HG02588 (cell line): ENCODE measurements at regions not wholly inside any gene's neighbourhood (a gene's known extent, or its start where the extent isn't known, plus 50 kb on each side); places are given as distances from the start of the nearest gene placed in this dataset.

Source experiments
- ATAC-seq: cut with Tn5 transposase; IDR thresholded peaks from one replicate; pipeline ENCODE4 v1.9.1; 2021; ENCODE audit warnings: mild to moderate bottlenecking, moderate library complexity; ENCODE audit not compliant: unreplicated experiment

DNA sequence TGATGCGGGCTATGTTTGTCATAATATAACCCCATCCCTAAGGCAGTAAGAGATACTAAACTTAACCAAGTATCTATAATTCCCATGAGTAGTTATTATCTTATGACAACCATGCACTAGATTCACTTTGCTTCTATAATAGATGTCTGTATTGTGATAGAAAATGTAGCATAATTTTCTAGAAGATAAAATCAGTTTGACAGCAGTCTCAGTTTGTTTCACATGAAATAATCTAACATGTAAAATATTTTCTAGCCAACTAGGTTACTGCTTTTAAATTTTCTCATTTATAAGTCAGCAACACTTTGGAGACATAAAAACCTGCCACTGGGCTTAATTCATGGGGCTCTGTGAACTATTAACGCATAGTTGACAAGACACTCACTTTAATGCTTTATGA is 1410.7 kb upstream of the ATXN8OS start:
- no peak for ATAC-seq

DNA sequence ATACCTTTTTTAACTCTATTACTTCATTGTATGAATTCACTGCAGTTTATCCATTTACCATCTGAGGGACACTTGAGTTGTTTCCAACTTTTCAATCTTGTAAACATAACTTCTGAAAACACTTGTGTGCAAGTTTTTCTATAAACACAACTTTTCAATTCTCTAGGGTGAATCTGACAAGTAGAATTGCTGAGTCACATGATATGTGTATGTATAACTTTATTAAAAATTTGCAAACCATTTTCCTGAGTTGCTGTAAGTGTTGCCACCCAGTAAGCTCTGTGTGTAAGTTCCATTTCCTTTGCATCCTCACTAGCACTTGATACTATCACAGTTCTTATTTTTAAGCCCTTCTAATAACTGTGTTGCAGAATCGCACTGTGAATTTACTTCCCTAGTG is 1415.6 kb upstream of the ATXN8OS start:
- no peak for ATAC-seq

GRCh38 chr13:68690567-68690966 is 1417.1 kb upstream of the ATXN8OS start:
- no peak for ATAC-seq

DNA sequence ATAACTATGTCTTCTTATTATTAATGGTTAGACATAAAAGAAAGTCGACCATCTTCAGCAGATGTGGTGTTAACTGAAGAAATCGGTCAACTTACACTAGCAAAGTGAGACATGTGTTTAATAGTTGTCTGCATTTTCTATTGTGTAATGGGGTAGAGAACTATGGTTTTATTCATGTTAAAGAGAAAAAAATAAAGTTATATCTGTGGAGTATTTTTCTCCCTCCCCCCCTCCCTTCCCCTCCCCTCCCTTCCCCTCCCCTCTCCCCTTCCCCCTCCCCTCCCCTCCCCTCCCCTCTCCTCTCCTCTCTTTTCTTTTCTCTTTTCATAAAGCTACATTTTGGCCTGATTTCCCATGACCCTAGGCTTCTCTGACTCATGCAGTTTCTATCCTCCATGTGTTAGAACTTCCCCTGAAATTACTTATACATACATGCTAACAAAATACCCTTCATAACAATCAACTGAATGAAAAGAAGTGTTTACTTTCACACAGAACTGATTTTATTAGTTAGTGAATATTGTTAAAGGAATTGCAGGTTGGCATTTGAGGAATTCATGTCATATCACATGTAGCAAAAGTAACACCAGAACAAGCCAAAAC is 1431.0 kb upstream of the ATXN8OS start:
- ATAC-seq: no peak

GRCh38 chr13:68675209-68675608 is 1432.4 kb upstream of the ATXN8OS start:
- ATAC-seq: no peak

- no peak for ATAC-seq
Measured at GRCh38 chr13:68667863-68668262, 1437.7 kb upstream of the PCDH9 start.

- no peak for ATAC-seq
Measured at GRCh38 chr13:68666774-68667397, 1436.8 kb upstream of the PCDH9 start.

DNA sequence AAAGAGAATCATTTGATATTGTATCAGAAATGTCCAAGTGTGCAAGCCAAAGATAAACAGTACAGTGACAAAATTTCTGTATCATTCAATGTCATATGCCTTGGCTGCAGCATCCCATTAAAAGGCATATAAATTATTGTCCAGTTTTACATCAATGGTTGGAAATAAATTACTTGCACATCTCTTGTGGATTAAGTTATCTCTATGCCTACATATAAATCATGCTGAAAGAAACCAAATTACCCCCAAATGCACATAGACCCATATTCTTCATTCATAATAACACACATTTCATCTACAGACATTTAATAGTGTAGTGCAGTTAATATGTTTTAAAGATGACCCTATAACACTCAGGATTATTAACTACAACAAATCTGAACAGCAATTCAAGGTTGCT is 1415.7 kb upstream of the PCDH9 start:
- ATAC-seq: no peak

GRCh38 chr13:68644611-68645010 is 1414.5 kb upstream of the PCDH9 start:
- ATAC-seq: no peak

DNA sequence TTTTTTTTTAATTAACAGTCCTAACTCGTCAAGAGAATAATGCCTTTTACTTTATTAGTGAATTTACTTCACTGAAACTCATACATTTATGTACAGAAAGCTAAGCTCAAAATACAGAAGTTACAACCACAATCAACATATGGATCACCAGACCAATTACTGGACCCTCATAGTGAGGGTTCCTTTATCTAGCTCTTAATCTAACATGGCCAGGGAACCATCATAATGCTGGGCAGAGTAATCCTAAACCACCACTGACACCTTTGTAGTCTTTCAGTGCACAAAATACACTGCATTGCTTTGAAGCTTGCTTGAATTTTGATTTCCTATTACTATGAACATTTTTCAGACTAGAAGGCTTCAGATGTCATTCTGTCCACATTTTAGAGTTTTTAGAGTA is 1406.6 kb upstream of the PCDH9 start:
- ATAC-seq: no peak

DNA sequence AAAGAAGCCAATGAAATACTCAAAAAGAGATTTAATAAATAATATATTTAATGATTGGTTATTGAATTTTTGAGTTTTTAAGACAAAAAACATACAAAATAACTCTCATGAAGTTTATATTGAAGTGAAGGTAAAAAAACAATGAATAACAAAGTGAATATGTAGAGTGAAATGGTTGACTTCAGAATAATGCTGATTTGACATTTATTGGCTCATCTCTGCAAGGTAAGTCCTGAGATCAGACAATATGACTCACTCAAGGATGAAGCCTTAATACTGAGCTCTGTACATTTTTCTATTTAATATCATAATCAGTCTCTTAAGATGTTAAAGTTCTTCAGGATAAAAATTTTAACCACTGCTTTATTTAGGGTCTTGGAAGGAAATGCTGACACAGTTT is 1398.9 kb upstream of the PCDH9 start:
- no peak for ATAC-seq

DNA sequence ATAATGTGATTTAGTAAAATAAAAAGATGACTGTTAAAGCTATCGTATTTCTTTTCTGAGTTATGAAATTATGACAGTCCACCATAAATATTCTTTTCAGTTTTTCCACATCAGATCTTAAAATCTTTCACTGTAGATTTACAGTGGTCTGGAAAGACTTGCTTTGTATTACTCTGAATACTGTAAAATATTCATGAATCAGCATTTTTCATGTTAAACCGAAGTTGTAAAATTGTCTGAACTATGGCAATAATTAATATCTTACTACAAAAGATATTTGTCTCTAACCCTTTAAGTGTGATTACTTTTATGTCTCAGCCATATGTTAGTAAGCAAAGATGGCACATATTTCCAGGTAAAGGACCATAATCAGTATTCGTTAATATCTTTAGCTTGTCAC is 1397.2 kb upstream of the PCDH9 start:
- ATAC-seq: no peak

- ATAC-seq: no peak
Measured at GRCh38 chr13:68616600-68617222, 1386.6 kb upstream of the PCDH9 start.

DNA sequence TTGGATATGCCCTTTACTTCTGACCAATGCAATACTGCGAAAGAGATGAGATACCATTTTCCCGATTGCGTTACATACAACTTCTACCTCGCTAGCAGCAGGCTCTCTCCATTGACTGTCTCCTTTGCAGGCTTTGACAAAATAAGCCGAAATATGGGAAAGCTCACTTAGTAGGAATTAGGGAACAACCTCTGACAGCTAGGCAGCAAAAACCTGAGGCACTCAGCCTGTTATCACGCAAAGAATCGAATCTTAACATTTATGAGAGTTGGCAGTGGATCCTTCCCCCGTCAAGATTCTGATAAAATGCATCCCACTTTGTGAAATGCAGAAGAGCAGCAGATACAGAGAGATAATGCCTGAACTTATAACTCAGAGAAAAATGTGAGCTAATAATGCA is 1379.5 kb upstream of the PCDH9 start:
- no peak for ATAC-seq

GRCh38 chr13:68608147-68608546 is 1378.0 kb upstream of the PCDH9 start:
- ATAC-seq: no peak

GRCh38 chr13:68597641-68598040 is 1367.5 kb upstream of the PCDH9 start:
- ATAC-seq: no peak

GRCh38 chr13:68588623-68589022 is 1358.5 kb upstream of the PCDH9 start:
- peak; percentile 100 for ATAC-seq

DNA sequence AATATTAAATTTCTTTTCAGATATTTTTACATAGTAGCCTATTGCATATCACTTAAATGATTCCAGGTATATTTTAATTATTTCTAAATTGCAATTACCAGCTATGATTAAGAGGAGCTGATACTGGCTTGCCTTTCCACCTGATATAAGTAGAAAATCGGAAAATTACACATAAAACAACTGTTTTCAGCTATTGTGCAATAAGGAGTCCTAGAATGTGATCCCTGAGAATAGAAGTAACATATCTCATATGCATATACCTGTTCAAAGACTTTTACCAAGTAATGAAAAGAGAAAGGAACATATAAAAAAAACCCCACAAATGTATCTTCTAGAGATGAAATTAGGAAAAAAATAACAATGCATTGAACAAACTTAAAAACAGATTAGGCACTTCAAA is 1354.6 kb upstream of the PCDH9 start:
- ATAC-seq: no peak

- no peak for ATAC-seq
Measured at GRCh38 chr13:68574053-68574452, 1343.9 kb upstream of the PCDH9 start.

DNA sequence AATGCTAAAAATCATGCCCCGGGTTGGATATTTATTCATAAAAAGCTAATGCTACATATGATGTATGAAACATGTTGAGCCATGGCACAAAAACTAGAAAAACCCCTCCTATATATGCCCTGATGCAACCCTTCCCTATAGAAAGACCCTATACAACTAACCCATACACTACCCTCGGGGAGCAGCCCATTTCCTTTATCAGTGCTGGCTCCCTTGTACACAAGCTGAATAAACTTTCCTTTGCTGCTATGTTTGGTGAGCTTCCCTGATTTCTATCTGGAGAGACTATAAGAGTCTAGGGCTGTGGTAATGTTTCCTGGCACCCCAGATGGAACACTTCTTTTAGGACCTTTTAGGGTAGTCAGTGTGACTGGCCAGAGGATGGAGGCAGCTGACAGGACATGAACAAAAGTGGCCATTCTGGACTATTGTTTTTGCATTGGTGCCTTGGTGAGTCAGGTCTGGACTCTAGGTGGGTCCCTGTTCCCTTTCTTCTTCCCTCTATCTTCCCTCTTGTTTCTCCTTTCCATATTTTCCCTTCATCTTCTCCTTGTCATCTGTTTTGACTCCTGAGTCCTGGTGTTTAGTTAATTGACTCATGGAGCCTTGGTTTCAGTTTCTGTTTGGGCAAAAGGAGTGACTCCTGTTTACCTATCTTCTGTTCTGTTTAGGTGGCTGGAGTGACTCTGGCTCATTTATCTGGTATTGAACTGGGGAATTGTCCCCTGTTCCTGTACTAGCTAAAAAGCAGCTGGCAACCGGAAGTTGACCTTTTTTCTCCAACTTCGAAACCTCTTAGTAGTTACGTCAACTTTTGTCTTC is 1321.8 kb upstream of the PCDH9 start:
- no peak for ATAC-seq

GRCh38 chr13:68550330-68550729 is 1320.2 kb upstream of the PCDH9 start:
- peak; percentile 45 for ATAC-seq

DNA sequence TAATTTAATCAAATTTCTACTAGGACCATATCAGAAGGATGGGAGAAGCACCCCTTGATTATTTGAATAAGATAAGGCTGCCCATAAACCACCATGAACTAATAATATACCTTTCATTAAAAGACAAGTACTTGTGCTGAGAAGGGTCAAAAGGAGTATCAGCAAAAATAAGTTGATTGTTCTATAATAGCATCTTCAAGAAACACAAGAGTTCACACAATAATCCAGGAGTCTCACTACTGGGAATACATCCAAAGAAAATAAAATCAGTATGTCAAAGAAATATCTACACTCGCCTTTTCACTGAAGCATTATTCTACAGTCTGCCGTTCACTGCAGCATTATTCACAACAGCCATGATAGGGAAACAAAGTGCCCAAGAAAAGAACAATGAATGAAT is 1310.1 kb upstream of the PCDH9 start:
- no peak for ATAC-seq
